IPS-15b (cell line): ENCODE measurements at regions not wholly inside any gene's neighbourhood (a gene's known extent, or its start where the extent isn't known, plus 50 kb on each side); places are given as distances from the start of the nearest gene placed in this dataset.

Experiments used
- H3K27me3 ChIP-seq: one replicate; pipeline ENCODE4 v1.6.1; 2013; ENCODE audit warnings: low read length; ENCODE audit not compliant: control insufficient read depth, insufficient read depth
- H3K36me3 ChIP-seq: one replicate; pipeline ENCODE4 v1.6.1; 2013; ENCODE audit warnings: low read length; ENCODE audit not compliant: control insufficient read depth, insufficient read depth
- H3K4me1 ChIP-seq: one replicate; pipeline ENCODE4 v1.6.1; 2013; ENCODE audit warnings: mild to moderate bottlenecking, low read length; ENCODE audit not compliant: control insufficient read depth, insufficient read depth
- H3K4me3 ChIP-seq: one replicate; pipeline ENCODE4 v1.5.1; 2013; ENCODE audit warnings: low read depth, low read length
- H3K9ac ChIP-seq: one replicate; pipeline ENCODE4 v1.6.1; 2013; ENCODE audit warnings: low read depth, mild to moderate bottlenecking, low read length
- H3K9me3 ChIP-seq: one replicate; pipeline ENCODE4 v1.6.1; 2013; ENCODE audit warnings: mild to moderate bottlenecking, low read length; ENCODE audit not compliant: control insufficient read depth, insufficient read depth

DNA sequence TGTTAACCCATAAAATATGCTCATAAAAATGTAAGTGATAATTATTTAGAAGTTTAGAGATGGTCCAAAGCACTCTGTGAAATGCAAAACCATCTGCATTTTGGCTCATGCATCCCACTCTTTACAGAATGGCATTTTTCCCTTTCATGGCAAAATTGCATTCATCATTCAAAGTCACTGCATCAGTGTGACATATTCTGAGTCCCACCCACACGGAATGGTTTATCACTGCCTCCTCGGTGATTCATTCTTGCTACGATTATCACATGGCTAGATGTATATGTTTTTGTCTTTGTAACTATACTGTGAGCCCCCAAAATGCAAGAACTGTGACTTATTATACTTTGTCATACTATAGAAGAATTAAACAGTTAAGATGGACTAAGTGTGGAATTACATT lies 293.0 kb downstream of the LRATD1 start:
- H3K27me3 ChIP-seq = no peaks in the 10 kb centered on the region
- H3K9me3 ChIP-seq = no peaks in the 10 kb centered on the region
- no peak overlapping the region for H3K9ac ChIP-seq
- no peaks in the 10 kb centered on the region for H3K4me1 ChIP-seq
- no peaks in the 10 kb centered on the region for H3K36me3 ChIP-seq
- H3K4me3 ChIP-seq = no peak overlapping the region

DNA sequence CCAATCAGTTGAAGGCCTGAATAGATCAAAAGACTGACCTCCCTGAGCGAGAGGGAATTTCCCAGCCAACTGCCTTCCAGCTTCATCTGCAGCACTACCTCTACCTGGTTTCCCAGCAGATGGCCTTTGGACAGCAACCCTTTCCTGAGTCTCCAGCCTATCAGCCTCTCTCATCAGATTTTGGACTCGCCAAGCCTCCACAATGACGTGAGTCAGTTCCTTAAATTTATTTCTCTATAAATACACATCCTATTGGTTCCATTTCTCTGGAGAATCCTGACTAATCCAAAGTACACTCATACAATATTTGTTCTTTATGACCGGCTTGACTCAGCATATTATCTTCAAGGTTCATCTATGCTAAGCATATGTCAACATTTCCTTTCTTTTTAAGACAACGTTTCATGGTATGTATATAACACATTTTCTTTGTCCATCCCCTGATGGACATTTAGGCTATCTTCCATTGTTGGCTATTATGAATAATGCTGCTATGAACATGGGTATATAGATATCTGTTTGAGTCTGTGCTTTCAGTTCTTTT lies 294.6 kb downstream of the LRATD1 start:
- H3K36me3 ChIP-seq = no peaks in the 10 kb centered on the region
- H3K27me3 ChIP-seq = no peaks in the 10 kb centered on the region
- H3K9me3 ChIP-seq = no peaks in the 10 kb centered on the region
- no peak overlapping the region for H3K4me3 ChIP-seq
- no peaks in the 10 kb centered on the region for H3K4me1 ChIP-seq
- H3K9ac ChIP-seq = no peak overlapping the region

DNA sequence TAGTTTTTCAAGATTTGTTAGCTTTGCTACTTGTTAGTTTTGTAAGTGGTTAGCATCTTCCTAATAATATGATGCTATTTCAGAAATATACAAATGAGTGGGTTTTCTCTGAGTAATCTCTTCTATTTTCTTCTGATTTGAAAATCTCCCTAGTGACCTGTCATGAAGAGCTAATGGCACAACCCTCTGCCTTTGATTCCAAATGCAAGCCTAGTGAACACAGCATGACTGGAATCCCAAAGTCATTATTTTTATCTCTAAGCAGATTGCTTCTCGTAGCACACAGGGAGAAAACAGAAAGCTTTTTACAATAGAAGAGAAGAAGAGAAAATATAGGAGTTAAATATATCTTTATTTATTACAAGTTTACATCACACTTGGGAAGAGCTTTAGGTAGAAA lies 295.5 kb downstream of the LRATD1 start:
- H3K4me1 ChIP-seq = no peaks in the 10 kb centered on the region
- H3K4me3 ChIP-seq = no peak overlapping the region
- no peak overlapping the region for H3K9ac ChIP-seq
- H3K27me3 ChIP-seq = no peaks in the 10 kb centered on the region
- H3K9me3 ChIP-seq = no peaks in the 10 kb centered on the region
- H3K36me3 ChIP-seq = no peaks in the 10 kb centered on the region

DNA sequence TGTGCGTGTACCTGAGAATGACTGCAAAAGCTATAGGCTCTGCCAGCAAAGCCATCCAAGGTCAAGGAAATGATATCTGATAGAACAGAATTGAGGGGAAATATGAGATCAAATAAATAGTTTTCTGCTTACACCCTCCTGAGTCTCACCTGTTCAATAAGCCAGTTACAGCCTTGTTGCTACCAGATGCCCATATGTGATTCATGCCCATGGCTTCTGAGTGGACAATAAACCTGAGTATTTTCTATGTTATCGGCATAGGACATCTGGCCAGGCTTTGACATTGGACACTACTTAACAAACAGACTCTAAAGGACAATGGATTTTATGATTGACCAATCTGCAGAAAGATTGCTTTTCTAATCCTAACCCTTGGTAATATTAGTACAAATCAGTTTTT lies 297.9 kb downstream of the LRATD1 start:
- H3K9me3 ChIP-seq = no peaks in the 10 kb centered on the region
- no peak overlapping the region for H3K4me3 ChIP-seq
- no peaks in the 10 kb centered on the region for H3K27me3 ChIP-seq
- no peaks in the 10 kb centered on the region for H3K4me1 ChIP-seq
- no peak overlapping the region for H3K9ac ChIP-seq
- H3K36me3 ChIP-seq = no peaks in the 10 kb centered on the region

DNA sequence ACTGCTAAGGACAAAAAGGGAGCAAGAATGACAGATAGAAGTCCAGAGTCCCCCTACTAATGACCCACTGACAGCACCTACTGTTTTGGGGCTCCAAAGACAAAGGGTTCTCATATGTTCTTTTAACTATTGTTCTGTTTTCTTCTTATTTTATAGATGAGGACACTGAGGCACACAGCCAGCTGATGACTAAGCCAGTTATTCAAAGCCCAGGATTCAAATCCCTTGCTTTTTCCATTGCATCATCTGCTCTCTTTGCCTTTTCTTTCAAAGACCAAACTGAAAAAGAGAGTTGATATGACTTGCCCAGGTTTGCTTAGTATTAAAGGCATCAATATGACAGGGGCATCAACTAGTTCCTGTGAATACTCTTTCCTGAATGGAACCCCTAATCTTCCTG lies 299.8 kb downstream of the LRATD1 start:
- H3K9me3 ChIP-seq = no peaks in the 10 kb centered on the region
- H3K4me3 ChIP-seq = no peak overlapping the region
- H3K9ac ChIP-seq = no peak overlapping the region
- H3K4me1 ChIP-seq = no peaks in the 10 kb centered on the region
- H3K27me3 ChIP-seq = no peaks in the 10 kb centered on the region
- peaks cover 2% of the 10 kb centered on the region for H3K36me3 ChIP-seq

DNA sequence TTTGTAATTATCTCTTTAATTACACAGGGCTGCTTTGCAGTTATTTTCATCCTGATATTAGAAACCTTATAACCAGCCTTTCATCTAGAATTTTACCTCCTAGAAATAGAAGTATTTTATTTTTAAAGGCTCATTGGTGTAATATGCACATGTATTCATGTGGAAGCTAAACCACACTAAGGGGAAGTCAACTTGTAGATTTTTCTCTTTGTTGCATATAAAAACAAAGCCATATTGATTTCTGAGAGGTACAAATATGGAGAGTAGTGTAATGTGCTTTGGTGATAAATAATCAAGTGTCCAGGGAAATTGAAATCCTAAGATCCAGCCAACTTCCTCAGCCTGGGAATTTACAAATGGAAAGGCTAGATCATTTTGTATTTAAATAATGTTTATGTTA lies 301.2 kb downstream of the LRATD1 start:
- Histone ChIP-seq H3K4me1 (no peaks in the 10 kb centered on the region), H3K4me3 (no peak overlapping the region), H3K9ac (no peak overlapping the region), H3K9me3 (no peaks in the 10 kb centered on the region), H3K27me3 (no peaks in the 10 kb centered on the region), H3K36me3 (peaks cover 2% of the 10 kb centered on the region)

DNA sequence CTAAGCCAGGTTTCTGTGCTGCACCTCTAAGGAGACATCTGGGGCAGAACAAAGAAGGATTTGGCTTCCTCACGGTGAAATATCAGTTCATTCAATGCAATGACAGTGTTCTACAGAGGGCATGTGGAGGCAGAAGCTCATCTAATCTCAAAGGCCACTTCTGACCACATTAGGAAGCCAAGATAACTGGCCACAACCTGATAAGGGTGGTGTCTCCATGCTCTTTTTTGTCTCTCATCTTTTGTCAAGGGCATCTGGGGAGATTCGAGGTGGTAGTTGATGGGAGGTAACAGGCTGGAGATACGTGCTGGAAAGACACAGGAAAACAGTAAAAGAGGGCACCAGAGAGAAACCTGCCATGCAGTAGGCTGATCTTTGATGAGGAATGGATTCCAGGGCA lies 303.9 kb downstream of the LRATD1 start:
- H3K4me3 ChIP-seq = no peak overlapping the region
- H3K4me1 ChIP-seq = no peaks in the 10 kb centered on the region
- no peaks in the 10 kb centered on the region for H3K9me3 ChIP-seq
- no peaks in the 10 kb centered on the region for H3K27me3 ChIP-seq
- H3K9ac ChIP-seq = no peak overlapping the region
- peaks cover 2% of the 10 kb centered on the region for H3K36me3 ChIP-seq

DNA sequence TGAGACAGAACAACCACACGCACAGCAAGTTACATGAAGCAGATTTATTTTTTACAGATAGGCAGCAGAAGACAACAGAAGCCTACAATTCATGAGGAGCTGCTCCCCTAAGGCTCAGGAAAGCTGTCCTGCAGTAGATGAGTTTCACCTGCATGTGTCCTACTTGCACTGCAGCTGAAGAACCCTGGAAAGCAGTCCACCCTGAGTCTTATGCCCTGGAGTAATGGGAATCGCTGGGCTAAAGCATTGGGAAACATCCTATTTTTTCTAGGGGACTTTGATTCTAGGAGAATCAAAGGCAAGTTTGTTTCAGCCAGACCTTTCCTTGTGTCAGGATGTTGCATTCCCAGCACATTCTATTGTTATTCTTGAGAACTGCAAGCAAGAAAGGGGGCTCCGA lies 304.8 kb downstream of the LRATD1 start:
- H3K4me3 ChIP-seq = no peak overlapping the region
- H3K36me3 ChIP-seq = peaks cover 2% of the 10 kb centered on the region
- no peaks in the 10 kb centered on the region for H3K4me1 ChIP-seq
- no peaks in the 10 kb centered on the region for H3K27me3 ChIP-seq
- H3K9ac ChIP-seq = no peak overlapping the region
- no peaks in the 10 kb centered on the region for H3K9me3 ChIP-seq

DNA sequence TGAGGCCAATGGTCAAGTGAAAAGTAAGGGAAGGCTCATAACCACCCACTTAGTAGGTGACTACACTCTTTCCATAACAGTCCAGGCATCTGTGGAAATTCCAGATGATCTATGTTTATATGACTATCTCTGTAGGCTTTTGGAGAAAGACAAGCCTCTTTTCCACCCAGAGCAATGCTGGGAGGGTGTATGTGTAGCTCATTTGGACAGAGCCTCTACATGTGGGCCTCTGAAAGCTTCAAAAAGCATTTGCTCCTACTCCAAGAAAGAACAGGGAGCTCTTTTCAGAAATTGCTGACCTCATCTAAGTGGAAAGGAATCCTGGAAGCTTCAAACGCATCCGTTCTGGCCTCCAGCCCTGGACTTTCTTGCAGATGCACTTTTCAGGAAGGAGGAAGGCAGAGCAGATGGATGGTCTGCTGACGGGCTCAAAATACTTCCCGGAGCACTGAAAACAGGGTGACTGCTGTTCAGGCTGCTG lies 308.7 kb downstream of the LRATD1 start:
- no peaks in the 10 kb centered on the region for H3K27me3 ChIP-seq
- H3K9me3 ChIP-seq = no peaks in the 10 kb centered on the region

DNA sequence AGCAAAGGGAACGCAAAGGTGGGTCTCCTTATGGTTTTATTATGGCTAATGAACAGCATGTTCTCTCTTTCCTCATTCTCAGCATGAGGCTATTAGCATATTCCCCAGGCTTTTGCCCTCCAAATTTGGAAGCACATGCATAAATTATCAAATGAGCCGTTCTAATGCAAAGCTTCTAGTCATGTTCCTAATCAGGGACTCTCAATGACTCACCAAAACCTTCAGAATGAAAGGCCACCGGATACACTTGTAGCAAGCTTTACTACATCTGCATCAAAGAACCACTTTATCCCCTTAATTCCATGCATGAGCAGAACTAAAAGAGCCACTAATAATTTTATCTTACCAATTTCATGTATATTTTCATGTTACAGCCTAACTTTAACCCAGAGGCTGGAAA lies 310.5 kb downstream of the LRATD1 start:
- Histone ChIP-seq H3K4me1 (no peaks in the 10 kb centered on the region), H3K9ac (no peak overlapping the region), H3K9me3 (no peaks in the 10 kb centered on the region), H3K27me3 (no peaks in the 10 kb centered on the region), H3K36me3 (no peaks in the 10 kb centered on the region), H3K4me3 (no peak overlapping the region)

More for the DNA sequence above, 308.7 kb downstream of the LRATD1 start:
- Histone ChIP-seq H3K9ac (no peak overlapping the region), H3K36me3 (peaks cover 2% of the 10 kb centered on the region), H3K4me3 (no peak overlapping the region), H3K4me1 (no peaks in the 10 kb centered on the region)

DNA sequence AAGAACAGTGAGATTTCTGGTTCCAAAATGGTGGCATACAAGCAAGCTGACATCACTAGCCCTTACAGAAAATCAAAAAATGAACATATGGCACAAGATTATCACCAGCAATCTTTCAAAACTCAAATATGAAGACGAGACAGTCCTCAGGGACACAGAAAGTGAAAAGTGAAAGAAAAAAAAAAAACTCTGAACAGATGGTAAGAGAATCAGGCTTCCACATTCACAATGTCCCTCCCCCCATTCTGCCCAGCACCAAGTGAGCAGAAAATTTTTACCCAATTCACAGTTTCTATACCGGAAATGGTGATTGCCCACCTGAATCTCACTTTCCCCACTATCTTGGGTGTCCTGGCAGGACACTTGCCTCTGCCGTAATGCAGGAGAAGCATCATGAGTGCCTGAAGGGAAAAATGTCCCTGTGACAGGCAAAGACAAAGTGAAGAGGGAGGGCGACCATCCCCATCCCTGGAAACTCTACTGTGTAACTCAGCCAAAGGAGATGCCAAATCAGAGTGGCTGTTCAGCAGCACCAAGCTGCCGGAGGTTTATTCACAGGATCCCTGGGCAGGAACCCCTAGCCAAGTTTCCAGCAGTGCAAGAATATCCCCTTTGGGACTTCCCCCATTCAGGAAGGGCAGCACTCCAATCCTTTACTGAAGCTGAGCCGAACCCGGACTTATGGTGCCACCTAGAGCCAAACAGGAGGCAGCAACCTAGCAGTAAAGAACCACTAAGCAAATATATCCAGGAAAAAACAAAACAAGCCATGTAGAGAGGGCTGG lies 312.2 kb downstream of the LRATD1 start:
- H3K9me3 ChIP-seq = no peaks in the 10 kb centered on the region
- H3K4me3 ChIP-seq = no peak overlapping the region
- H3K9ac ChIP-seq = no peak overlapping the region
- no peaks in the 10 kb centered on the region for H3K4me1 ChIP-seq
- H3K27me3 ChIP-seq = no peaks in the 10 kb centered on the region
- no peaks in the 10 kb centered on the region for H3K36me3 ChIP-seq

DNA sequence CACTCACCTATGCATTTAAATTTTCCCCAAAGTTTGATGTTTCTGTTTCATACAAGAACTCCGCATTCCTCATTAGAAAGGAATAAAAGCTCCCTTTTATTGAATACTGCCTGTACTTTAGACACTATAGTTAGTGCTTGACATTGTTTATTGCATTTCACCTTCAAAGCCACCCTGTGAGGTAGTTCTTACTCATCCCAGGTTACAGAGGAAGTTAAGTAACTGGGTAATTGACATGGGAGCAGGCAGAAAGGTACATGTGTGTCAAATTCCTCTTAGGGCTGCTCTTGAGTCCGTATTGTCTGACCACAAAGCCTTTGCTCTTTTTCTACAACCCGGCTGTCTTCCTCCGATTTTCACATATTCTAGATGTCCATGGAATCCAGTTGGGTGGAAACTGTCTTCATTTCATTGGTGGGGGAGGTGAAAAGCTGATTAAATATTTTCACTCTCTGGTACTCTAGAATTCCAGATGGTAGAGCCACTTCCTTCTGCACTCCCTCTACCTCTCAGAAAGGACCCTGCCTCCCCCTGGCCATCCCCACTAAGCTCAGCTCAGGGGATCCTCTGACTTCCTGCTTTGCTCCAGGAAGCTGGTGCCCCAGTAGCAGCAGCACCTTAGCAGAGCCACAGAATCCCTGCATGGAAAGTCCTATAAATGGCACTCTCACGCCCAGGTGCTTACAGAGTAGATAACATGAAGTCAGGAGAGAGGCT lies 319.2 kb downstream of the LRATD1 start:
- peaks cover 2% of the 10 kb centered on the region for H3K36me3 ChIP-seq

More for the DNA sequence above, 319.2 kb downstream of the LRATD1 start:
- H3K27me3 ChIP-seq = no peaks in the 10 kb centered on the region
- H3K4me3 ChIP-seq = no peak overlapping the region
- no peak overlapping the region for H3K9ac ChIP-seq
- no peaks in the 10 kb centered on the region for H3K9me3 ChIP-seq
- H3K4me1 ChIP-seq = no peaks in the 10 kb centered on the region
